ENCODE measurements at regions not wholly inside any gene's neighbourhood (a gene's known extent, or its start where the extent isn't known, plus 50 kb on each side); places are given as distances from the start of the nearest gene placed in this dataset.

DNA sequence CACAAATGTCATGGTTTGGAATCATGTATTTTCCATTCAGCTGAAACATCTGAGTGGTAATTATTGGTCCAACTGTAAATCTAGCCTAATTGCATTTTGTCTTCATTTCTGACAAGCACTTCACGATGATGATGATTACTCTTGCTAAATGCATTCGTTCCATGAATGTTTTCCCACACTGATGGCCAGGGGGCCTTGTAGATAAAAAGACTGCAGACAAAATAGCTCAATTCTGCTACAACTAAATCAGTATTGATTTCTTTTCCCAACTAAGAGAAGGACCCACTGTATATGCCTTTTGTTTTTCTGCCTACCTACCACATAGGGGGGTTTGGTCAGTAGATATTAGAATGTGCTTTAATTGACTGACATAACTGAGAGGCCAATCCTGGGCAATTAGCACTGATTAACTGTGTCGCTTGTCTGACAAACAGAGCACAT, 1351.3 kb upstream of the NUDT12 start:
- Histone ChIP-seq H3K36me3 (ENCODE audit: control insufficient read depth in 2 of 3, insufficient read depth in 3 of 3, low read length in 3 of 3) (no peaks in the 10 kb centered on the region), H3K9ac (ENCODE audit: low read length in 3 of 3) (no peak overlapping the region), H3K9me3 (ENCODE audit: control insufficient read depth in 2 of 3, insufficient read depth in 1 of 3, low read length in 3 of 3) (no peaks in the 10 kb centered on the region), H3K4me3 (ENCODE audit: low read length in 3 of 3) (no peak overlapping the region), H3K27me3 (ENCODE audit: control insufficient read depth, insufficient read depth, low read length) (no peaks in the 10 kb centered on the region), H3K4me1 (ENCODE audit: control insufficient read depth in 2 of 3, insufficient read depth in 2 of 3, low read depth in 1 of 3, low read length in 3 of 3) (no peaks in the 10 kb centered on the region), H3K27ac (ENCODE audit: low read depth in 2 of 2, low read length in 2 of 2) (no peak overlapping the region)
- TF ChIP-seq, protein P1, sequence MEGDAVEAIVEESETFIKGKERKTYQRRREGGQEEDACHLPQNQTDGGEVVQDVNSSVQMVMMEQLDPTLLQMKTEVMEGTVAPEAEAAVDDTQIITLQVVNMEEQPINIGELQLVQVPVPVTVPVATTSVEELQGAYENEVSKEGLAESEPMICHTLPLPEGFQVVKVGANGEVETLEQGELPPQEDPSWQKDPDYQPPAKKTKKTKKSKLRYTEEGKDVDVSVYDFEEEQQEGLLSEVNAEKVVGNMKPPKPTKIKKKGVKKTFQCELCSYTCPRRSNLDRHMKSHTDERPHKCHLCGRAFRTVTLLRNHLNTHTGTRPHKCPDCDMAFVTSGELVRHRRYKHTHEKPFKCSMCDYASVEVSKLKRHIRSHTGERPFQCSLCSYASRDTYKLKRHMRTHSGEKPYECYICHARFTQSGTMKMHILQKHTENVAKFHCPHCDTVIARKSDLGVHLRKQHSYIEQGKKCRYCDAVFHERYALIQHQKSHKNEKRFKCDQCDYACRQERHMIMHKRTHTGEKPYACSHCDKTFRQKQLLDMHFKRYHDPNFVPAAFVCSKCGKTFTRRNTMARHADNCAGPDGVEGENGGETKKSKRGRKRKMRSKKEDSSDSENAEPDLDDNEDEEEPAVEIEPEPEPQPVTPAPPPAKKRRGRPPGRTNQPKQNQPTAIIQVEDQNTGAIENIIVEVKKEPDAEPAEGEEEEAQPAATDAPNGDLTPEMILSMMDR (IDR thresholded peaks at IDR 0.05; ENCODE audit: borderline replicate concordance, extremely low read depth, insufficient read depth): no peak
- no peak for DNase-seq
- intact Hi-C loops (cut with DNase I): no loop called here
- no peak for FAIRE-seq

DNA sequence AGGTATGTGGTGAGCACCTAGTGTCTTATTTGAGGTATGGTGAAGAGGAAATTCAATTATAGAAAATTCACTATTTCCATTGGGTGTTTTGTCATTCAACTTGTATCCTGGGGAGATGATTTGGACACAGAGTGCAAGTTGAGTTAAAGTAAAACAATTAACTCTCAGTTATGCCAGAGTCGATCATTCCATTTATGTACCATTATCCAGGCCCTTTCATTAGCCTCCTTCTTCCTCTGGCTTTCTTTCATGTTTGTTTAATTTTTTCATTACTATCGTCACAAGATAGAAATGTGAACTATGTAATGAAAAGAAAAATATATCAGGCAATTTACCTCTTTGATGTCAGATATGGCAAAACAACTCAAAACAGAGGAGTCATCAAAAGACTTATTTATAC, 1347.2 kb upstream of the NUDT12 start:
- no peak overlapping the region for H3K4me3 ChIP-seq (ENCODE audit: low read length in 3 of 3)
- FAIRE-seq (no peak), DNase-seq (no peak)
- H3K27me3 ChIP-seq (ENCODE audit: control insufficient read depth, insufficient read depth, low read length): no peaks in the 10 kb centered on the region
- no peak overlapping the region for H3K9ac ChIP-seq (ENCODE audit: low read length in 3 of 3)
- TF ChIP-seq, protein P1 (IDR thresholded peaks at IDR 0.05; ENCODE audit: borderline replicate concordance, extremely low read depth, insufficient read depth): no peak
- no peaks in the 10 kb centered on the region for H3K9me3 ChIP-seq (ENCODE audit: control insufficient read depth in 2 of 3, insufficient read depth in 1 of 3, low read length in 3 of 3)
- H3K4me1 ChIP-seq (ENCODE audit: control insufficient read depth in 2 of 3, insufficient read depth in 2 of 3, low read depth in 1 of 3, low read length in 3 of 3): no peaks in the 10 kb centered on the region
- no peak overlapping the region for H3K27ac ChIP-seq (ENCODE audit: low read depth in 2 of 2, low read length in 2 of 2)
- intact Hi-C loops (cut with DNase I): no loop called here
- H3K36me3 ChIP-seq (ENCODE audit: control insufficient read depth in 2 of 3, insufficient read depth in 3 of 3, low read length in 3 of 3): no peaks in the 10 kb centered on the region

DNA sequence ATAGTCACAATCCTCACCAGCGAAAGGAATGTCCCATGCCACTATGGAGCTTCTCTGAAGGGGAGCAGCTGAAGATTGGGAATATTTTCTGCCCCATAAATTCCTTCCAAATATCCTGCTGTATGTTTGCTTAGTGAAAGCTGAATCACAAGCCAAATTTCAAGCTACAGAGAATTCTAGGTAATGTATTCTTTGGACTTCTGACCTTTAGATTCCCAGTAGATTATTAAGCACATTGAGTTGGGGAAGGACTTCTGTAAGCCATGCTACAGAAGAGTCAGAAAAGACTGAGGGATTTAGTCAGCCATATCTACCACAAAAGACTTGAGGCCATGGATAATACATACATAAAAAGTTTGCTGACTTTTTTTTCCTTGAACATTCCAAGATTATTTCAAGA, 1342.0 kb upstream of the NUDT12 start:
- Histone ChIP-seq H3K9ac (ENCODE audit: low read length in 3 of 3) (no peak overlapping the region), H3K9me3 (ENCODE audit: control insufficient read depth in 2 of 3, insufficient read depth in 1 of 3, low read length in 3 of 3) (no peaks in the 10 kb centered on the region), H3K27me3 (ENCODE audit: control insufficient read depth, insufficient read depth, low read length) (no peaks in the 10 kb centered on the region), H3K36me3 (ENCODE audit: control insufficient read depth in 2 of 3, insufficient read depth in 3 of 3, low read length in 3 of 3) (no peaks in the 10 kb centered on the region), H3K4me3 (ENCODE audit: low read length in 3 of 3) (no peak overlapping the region), H3K4me1 (ENCODE audit: control insufficient read depth in 2 of 3, insufficient read depth in 2 of 3, low read depth in 1 of 3, low read length in 3 of 3) (no peaks in the 10 kb centered on the region), H3K27ac (ENCODE audit: low read depth in 2 of 2, low read length in 2 of 2) (no peak overlapping the region)
- TF ChIP-seq, protein P1 (IDR thresholded peaks at IDR 0.05; ENCODE audit: borderline replicate concordance, extremely low read depth, insufficient read depth): no peak
- intact Hi-C loops (cut with DNase I): no loop called here
- DNase-seq (peak in 2 of 5 donors; percentile 24 to 33), FAIRE-seq (no peak)

DNA sequence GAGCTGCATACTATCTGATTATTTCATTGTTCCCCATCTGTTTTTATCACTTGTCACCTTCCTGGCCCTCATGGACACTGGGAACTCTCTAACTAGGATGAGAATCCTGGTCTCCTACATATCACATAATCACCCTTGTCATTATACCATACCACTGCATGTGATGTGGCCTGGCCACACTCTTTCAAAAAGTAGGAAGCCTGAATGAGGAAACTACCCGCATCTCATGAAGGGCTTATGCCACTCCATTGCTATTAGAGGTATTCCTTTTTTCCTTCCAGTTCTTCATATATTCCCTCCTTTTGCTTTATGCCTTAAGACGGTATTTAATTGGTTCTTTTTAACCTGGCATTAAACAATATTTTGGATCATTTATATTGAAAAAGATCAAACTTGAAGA, 1341.4 kb upstream of the NUDT12 start:
- Histone ChIP-seq H3K36me3 (ENCODE audit: control insufficient read depth in 2 of 3, insufficient read depth in 3 of 3, low read length in 3 of 3) (no peaks in the 10 kb centered on the region), H3K4me3 (ENCODE audit: low read length in 3 of 3) (no peak overlapping the region), H3K9ac (ENCODE audit: low read length in 3 of 3) (no peak overlapping the region), H3K9me3 (ENCODE audit: control insufficient read depth in 2 of 3, insufficient read depth in 1 of 3, low read length in 3 of 3) (no peaks in the 10 kb centered on the region), H3K4me1 (ENCODE audit: control insufficient read depth in 2 of 3, insufficient read depth in 2 of 3, low read depth in 1 of 3, low read length in 3 of 3) (no peaks in the 10 kb centered on the region), H3K27me3 (ENCODE audit: control insufficient read depth, insufficient read depth, low read length) (no peaks in the 10 kb centered on the region), H3K27ac (ENCODE audit: low read depth in 2 of 2, low read length in 2 of 2) (no peak overlapping the region)
- TF ChIP-seq, protein P1 (IDR thresholded peaks at IDR 0.05; ENCODE audit: borderline replicate concordance, extremely low read depth, insufficient read depth): no peak
- no peak for DNase-seq
- no peak for FAIRE-seq
- intact Hi-C loops (cut with DNase I): no loop called here
